ENCODE measurements at regions not wholly inside any gene's neighbourhood (a gene's known extent, or its start where the extent isn't known, plus 50 kb on each side); places are given as distances from the start of the nearest gene placed in this dataset.

- DNase-seq, result no peak
These were observed 324.3 kb upstream of the SORL1-AS1 start for GRCh38 chr11:121777056-121777455.

DNA sequence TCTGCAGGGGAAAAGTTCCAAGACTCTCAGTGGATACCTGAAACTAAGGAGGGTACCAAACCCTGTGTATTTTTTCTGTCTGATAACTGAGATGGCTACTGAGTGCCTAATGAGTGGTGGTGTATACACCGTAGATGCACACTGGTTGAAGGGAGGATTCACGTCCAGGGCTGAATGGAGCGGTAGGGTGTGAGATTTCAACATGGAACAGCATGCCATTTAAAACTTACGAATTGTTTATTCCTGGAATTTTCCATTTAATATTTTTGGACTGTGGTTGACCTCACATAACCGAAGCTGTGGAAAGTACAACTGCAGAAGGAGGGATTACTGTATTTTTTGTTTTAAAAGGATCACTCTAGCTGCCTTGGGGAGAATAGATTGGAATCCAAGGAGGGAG, 322.5 kb upstream of the SORL1-AS1 start:
- DNase-seq, result no peak

GRCh38 chr11:121773076-121773475, 320.3 kb upstream of the SORL1-AS1 start:
- DNase-seq, result no peak

DNA sequence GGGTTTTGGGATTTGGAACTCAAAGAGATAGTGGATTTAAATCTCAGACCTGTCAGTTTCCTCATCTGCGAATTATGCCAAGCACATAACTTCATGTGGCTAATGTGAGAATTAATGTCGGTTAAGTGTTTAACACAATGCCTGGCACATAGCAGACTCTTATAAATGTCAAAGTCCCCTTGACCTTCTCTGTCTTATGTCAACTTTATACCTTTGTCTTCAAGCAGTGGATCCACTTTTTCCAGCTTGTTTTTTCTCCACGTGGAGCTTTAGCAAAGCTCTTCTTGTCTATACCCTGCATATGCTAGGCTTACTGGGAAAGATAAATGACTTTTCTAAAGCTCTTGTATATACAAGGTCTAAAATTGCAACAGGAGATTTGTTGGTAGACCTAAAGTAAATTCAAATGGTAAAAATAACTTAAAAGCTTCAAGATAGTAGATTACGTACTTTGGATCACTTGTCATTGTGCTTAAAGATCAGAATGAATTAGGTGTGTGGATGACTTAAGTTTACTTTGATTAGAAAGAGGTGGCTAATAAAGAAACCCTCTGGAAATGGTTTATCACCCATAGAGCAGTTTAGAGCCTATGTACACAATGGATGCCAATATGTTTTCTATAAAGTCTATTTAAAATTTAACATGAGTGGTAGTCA, 318.3 kb upstream of the SORL1-AS1 start:
- DNase-seq, result no peak

- no peak for DNase-seq
These were observed 316.4 kb upstream of the SORL1-AS1 start for GRCh38 chr11:121769191-121769590.

- DNase-seq, result no peak
These were observed 314.7 kb upstream of the SORL1-AS1 start for GRCh38 chr11:121767433-121767832.

DNA sequence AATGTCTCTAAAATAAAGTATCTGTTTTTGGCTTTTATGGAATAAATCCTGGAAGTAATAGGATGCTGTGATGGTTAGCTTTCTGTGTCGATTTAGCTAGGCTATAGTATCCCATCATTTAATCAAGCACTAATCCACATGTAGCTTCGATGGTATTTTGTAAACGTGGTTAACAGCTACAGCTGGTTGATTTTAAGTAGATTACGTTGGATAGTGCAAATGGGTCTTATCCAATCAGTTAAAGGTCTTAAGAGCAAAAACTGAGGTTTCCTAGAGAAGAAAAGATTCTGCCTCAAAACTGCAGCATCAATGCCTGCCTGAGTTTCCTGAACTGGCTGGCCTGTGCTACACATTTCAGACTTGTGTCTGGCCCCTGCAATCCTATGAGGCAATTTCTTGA, 314.2 kb upstream of the SORL1-AS1 start:
- no peak for DNase-seq

- no peak for DNase-seq
These were observed 313.4 kb upstream of the SORL1-AS1 start for GRCh38 chr11:121766166-121766565.

GRCh38 chr11:121763526-121763925, 310.8 kb upstream of the SORL1-AS1 start:
- no peak for DNase-seq

GRCh38 chr11:121762820-121763219, 310.1 kb upstream of the SORL1-AS1 start:
- DNase-seq, result no peak

GRCh38 chr11:121761186-121761585, 308.4 kb upstream of the SORL1-AS1 start:
- no peak for DNase-seq

DNA sequence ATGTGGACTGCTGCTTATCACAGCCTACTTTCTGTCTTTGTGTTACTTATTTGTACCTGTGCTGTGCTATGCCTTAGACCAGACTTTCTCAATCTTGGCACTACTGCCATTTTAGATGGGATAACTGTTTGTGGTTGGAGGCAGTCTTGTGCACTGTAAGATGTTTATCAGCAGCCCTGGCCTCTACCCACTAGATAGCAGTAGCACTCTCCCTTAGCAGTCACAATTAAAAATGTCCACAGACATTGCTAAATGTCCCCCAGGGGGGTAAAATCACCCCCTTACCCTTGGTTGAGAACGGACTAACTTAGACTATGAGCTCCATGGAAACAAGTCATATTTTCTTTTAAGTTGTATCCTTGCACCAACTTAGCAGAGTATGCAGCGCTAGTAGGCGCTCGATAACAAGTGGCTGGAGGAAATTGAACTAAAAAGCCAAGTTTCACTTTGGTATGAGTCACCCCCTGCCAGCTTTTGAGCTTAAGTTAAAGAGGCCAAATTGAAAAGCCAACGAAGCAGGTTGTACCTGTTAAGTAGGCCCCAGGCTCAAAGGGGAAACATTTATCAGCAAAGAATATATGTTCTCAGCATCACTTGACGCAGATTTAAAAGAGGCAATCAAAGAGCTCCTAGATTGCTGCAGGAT, 304.8 kb upstream of the SORL1-AS1 start:
- no peak for DNase-seq

- no peak for DNase-seq
These were observed 303.1 kb upstream of the SORL1-AS1 start for GRCh38 chr11:121755906-121756305.

GRCh38 chr11:121755191-121755590, 302.4 kb upstream of the SORL1-AS1 start:
- no peak for DNase-seq

GRCh38 chr11:121754598-121754997, 301.8 kb upstream of the SORL1-AS1 start:
- no peak for DNase-seq

DNA sequence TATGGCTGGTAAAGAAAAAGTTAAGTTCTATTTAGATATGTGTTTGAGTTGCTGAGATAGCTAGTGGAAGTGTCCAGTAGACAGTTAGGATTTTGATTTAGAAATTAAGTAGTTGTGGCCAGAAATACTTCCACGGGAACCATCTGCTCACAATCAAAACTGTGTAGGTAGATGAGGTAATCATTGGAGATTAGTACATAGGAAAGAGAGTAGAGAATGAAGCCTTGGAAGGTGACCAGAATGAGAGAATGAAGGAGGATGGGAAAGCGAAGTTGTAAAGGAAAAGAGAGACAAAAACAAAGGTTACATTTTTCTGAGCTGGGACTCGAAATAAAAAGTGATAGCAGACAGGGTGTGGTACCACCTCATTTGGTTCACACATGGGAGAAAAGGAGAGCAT, 296.9 kb upstream of the SORL1-AS1 start:
- DNase-seq, result no peak

DNA sequence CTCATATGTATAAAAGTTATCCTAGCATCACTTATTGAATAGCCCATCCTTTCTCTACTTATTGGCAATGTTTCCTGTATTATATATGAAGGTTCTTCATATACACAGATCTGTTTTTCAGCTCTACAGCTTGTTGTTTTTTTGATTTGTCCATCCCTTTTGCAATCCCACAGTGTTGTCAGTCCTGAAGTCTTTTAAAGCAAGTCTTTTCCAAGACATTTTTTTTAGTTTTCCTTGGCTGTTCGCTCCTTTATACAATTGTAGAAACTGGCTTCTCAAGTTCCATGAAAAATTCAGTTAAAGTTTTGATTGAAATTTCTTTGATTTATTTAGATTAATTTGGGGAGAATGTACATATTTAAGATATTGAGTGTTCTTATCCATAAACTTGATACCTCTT, 295.3 kb upstream of the SORL1-AS1 start:
- DNase-seq, result no peak

- no peak for DNase-seq
These were observed 290.5 kb upstream of the SORL1-AS1 start for GRCh38 chr11:121743285-121743684.

- no peak for DNase-seq
These were observed 289.1 kb upstream of the SORL1-AS1 start for GRCh38 chr11:121741761-121742361.

- DNase-seq, result no peak
These were observed 288.6 kb upstream of the SORL1-AS1 start for GRCh38 chr11:121741351-121741760.

- no peak for DNase-seq
These were observed 288.1 kb upstream of the SORL1-AS1 start for GRCh38 chr11:121740902-121741301.

- DNase-seq, result no peak
These were observed 281.1 kb upstream of the SORL1-AS1 start for GRCh38 chr11:121733858-121734257.

- DNase-seq, result no peak
These were observed 275.2 kb upstream of the SORL1-AS1 start for GRCh38 chr11:121727942-121728341.

GRCh38 chr11:121723246-121723741, 270.5 kb upstream of the SORL1-AS1 start:
- no peak for DNase-seq

Data from activated CD4-positive, alpha-beta T cell treated with anti-CD3 and anti-CD28 coated beads, Interleukin-2, Interleukin-6, amounts not matched to agents 100 ng/mL and 50 ng/mL, durations not matched to agents 16 hours and 8 hours (primary cell).